ENCODE measurements at regions not wholly inside any gene's neighbourhood (a gene's known extent, or its start where the extent isn't known, plus 50 kb on each side); places are given as distances from the start of the nearest gene placed in this dataset.

- intact Hi-C loops (cut with DNase I, micrococcal nuclease), result no loop called here
- CTCF ChIA-PET, result no interaction called here
These were observed 52.5 kb upstream of the CTSO start for GRCh38 chr4:156006192-156006591.

More at GRCh38 chr4:156006192-156006591, 52.5 kb upstream of the CTSO start:
- peaks cover 7% of the 10 kb centered on the region for H3K27me3 Mint-ChIP-seq
- no peak for DNase-seq
- no peaks in the 10 kb centered on the region for H3K36me3 Mint-ChIP-seq (ENCODE audit: low read depth)
- no peak for ATAC-seq
- H3K9me3 Mint-ChIP-seq (ENCODE audit: low read depth), result peaks cover 3% of the 10 kb centered on the region
- POLR2A ChIA-PET, result no interaction called here
- H3K4me1 Mint-ChIP-seq, result no peaks in the 10 kb centered on the region
- no peak overlapping the region for H3K27ac Mint-ChIP-seq
- no peak overlapping the region for H3K4me3 Mint-ChIP-seq
